ENCODE measurements at regions not wholly inside any gene's neighbourhood (a gene's known extent, or its start where the extent isn't known, plus 50 kb on each side); places are given as distances from the start of the nearest gene placed in this dataset.

DNA sequence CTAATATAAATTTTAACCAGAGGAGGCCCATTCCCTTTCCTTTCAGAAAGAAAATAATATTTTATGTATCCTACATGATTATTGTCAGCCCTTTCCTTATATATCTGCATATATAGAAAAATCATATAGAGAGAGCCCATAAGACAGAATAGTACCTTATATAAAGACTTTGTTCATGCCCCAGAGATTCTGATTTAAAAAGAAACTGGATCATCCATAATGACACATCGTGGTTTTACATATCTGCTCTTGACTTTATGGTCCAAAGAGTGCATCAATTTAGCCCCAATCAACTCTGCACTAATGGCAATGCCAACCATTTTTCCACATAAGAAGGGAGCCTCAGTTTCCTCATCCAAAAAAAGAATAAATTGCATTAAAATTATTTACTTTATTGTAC is 937.5 kb downstream of the GATA3 start:
- TF ChIP-seq, protein P1, sequence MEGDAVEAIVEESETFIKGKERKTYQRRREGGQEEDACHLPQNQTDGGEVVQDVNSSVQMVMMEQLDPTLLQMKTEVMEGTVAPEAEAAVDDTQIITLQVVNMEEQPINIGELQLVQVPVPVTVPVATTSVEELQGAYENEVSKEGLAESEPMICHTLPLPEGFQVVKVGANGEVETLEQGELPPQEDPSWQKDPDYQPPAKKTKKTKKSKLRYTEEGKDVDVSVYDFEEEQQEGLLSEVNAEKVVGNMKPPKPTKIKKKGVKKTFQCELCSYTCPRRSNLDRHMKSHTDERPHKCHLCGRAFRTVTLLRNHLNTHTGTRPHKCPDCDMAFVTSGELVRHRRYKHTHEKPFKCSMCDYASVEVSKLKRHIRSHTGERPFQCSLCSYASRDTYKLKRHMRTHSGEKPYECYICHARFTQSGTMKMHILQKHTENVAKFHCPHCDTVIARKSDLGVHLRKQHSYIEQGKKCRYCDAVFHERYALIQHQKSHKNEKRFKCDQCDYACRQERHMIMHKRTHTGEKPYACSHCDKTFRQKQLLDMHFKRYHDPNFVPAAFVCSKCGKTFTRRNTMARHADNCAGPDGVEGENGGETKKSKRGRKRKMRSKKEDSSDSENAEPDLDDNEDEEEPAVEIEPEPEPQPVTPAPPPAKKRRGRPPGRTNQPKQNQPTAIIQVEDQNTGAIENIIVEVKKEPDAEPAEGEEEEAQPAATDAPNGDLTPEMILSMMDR (IDR thresholded peaks at IDR 0.05; ENCODE audit: insufficient read depth, low read depth, low read length) = no peak
- TF ChIP-seq EZH2 (IDR thresholded peaks at IDR 0.05; ENCODE audit: insufficient read depth, low read length) = no peak
